Endothelial cell of umbilical vein (primary cell): ENCODE measurements at regions not wholly inside any gene's neighbourhood (a gene's known extent, or its start where the extent isn't known, plus 50 kb on each side); places are given as distances from the start of the nearest gene placed in this dataset.

Source experiments
- POLR2A ChIP-seq: IDR thresholded peaks from 2 replicates; pipeline ENCODE4 v1.6.1; 2012; ENCODE audit warnings: low read depth, mild to moderate bottlenecking, control low read depth, low read length
- TF ChIP-seq, protein P1 (sequence below), 2 donors: IDR thresholded peaks; 1 replicate in 1 of 2; 2 replicates in 1 of 2; pipeline ENCODE4 v1.5.1; 2011; ENCODE audit warnings: low read length in 2 of 2, mild to moderate bottlenecking in 2 of 2, moderate library complexity in 2 of 2, control low read depth in 1 of 2, inconsistent platforms in 1 of 2, low read depth in 1 of 2; ENCODE audit not compliant: insufficient read depth in 1 of 2; ENCODE audit errors: extremely low read depth in 1 of 2

DNA sequence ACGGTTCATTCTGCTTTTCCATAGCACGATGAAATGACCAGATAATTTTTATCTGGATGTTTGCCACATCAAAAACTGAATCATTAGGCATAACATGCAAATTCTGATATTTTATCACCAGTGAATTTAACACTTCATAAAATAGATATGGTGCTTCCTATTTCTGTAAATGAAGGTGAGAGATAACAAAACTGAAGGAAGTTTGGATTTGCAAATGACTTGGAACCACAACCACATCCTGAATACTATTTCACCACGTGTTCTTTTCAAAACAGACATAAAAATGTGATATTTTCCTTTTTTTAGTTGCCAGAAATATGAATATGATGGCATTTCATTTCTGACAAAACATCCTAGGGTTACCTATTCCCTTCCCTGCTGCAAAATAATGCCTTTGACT is 146.1 kb downstream of the EDN1 start:
- TF ChIP-seq, protein P1, sequence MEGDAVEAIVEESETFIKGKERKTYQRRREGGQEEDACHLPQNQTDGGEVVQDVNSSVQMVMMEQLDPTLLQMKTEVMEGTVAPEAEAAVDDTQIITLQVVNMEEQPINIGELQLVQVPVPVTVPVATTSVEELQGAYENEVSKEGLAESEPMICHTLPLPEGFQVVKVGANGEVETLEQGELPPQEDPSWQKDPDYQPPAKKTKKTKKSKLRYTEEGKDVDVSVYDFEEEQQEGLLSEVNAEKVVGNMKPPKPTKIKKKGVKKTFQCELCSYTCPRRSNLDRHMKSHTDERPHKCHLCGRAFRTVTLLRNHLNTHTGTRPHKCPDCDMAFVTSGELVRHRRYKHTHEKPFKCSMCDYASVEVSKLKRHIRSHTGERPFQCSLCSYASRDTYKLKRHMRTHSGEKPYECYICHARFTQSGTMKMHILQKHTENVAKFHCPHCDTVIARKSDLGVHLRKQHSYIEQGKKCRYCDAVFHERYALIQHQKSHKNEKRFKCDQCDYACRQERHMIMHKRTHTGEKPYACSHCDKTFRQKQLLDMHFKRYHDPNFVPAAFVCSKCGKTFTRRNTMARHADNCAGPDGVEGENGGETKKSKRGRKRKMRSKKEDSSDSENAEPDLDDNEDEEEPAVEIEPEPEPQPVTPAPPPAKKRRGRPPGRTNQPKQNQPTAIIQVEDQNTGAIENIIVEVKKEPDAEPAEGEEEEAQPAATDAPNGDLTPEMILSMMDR (IDR thresholded peaks at IDR 0.05; ENCODE audit: extremely low read depth in 1 of 2, insufficient read depth in 1 of 2, low read depth in 1 of 2, low read length in 2 of 2): no peak
- TF ChIP-seq POLR2A: no peak
